AG10803 (cell line): ENCODE measurements at regions not wholly inside any gene's neighbourhood (a gene's known extent, or its start where the extent isn't known, plus 50 kb on each side); places are given as distances from the start of the nearest gene placed in this dataset.
A peak's percentile ranks its signal among the peaks of the same experiment; 100 is the strongest.
"Not testable (repeated sequence)": the region's sequence is repeated elsewhere in the genome, so short reads cannot be mapped to it uniquely, and the experiment has no call there.

Experiments
- DNase-seq: peaks from one replicate; pipeline ENCODE4 v3.0.0; 2010; ENCODE audit warnings: low read depth
- H3K4me3 ChIP-seq: 2 replicates; pipeline ENCODE4 v1.5.1; 2011; ENCODE audit warnings: mild to moderate bottlenecking, low read length, control low read depth
- CTCF ChIP-seq: conservative IDR thresholded peaks from 2 replicates; pipeline ENCODE4 v1.5.1; 2011; ENCODE audit warnings: mild to moderate bottlenecking, low read length, control low read depth, inconsistent platforms

- no peak for TF ChIP-seq CTCF
- DNase-seq, result no peak
Measured at GRCh38 chr5:91252916-91253315, 130.2 kb downstream of the ARRDC3 start.

GRCh38 chr5:91245871-91246270, 137.2 kb downstream of the ARRDC3 start:
- no peak; the same call in 1 of the 2 replicates for TF ChIP-seq CTCF
- H3K4me3 ChIP-seq, result no peak overlapping the region
- DNase-seq, result peak; percentile 25

More at GRCh38 chr5:91252916-91253315, 130.2 kb downstream of the ARRDC3 start:
- no peak overlapping the region for H3K4me3 ChIP-seq

GRCh38 chr5:91245074-91245452, 138.1 kb downstream of the ARRDC3 start:
- H3K4me3 ChIP-seq, result no peak overlapping the region
- TF ChIP-seq CTCF, result no peak
- DNase-seq, result no peak

- DNase-seq, result no peak
- TF ChIP-seq CTCF, result no peak
- H3K4me3 ChIP-seq, result no peak overlapping the region
Measured at GRCh38 chr5:91244380-91245073, 138.6 kb downstream of the ARRDC3 start.

GRCh38 chr5:91243852-91244251, 139.3 kb downstream of the ARRDC3 start:
- no peak for DNase-seq
- H3K4me3 ChIP-seq, result no peak overlapping the region
- TF ChIP-seq CTCF, result no peak

- no peak for DNase-seq
- no peak overlapping the region for H3K4me3 ChIP-seq
- no peak for TF ChIP-seq CTCF
Measured at GRCh38 chr5:91243286-91243685, 139.8 kb downstream of the ARRDC3 start.

GRCh38 chr5:91241460-91241859, 141.7 kb downstream of the ARRDC3 start:
- DNase-seq, H3K4me3 ChIP-seq: not testable (repeated sequence)
